GM18507 (cell line): ENCODE measurements at regions not wholly inside any gene's neighbourhood (a gene's known extent, or its start where the extent isn't known, plus 50 kb on each side); places are given as distances from the start of the nearest gene placed in this dataset.
"Not testable (repeated sequence)": the region's sequence is repeated elsewhere in the genome, so short reads cannot be mapped to it uniquely, and the experiment has no call there.

Experiments
- DNase-seq: peaks from one replicate; pipeline ENCODE4 v3.0.0; 2011; ENCODE audit warnings: low read depth; ENCODE audit not compliant: insufficient read length; ENCODE audit errors: extremely low spot score
- FAIRE-seq: peaks from 2 replicates; lab custom pipeline; 2011; peaks lifted over from hg19 to GRCh38; lab: Jason Lieb, UNC

DNA sequence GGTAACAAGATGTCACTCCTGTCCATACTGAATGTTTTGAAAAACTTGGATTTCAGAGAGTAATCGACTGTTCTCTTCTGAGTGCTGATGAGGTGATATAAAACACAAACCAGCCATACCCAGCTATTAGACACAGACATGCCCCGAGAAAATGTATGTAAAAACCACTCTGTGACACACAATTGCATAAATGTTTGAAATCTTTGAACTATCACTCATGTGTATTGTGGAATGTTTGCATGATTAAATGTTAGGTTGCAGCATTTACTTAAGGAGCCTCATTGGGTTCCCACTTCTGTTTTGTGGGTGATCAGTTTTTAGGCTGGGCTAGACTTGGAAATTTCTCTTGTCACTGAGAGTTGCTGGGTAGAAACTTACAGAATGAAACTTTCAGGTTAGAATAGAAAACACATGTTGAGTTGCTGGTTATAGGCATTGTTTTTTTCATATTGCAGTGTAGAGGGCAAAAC is 270.4 kb upstream of the B3GALT2 start:
- no peak for DNase-seq
- FAIRE-seq, result no peak

DNA sequence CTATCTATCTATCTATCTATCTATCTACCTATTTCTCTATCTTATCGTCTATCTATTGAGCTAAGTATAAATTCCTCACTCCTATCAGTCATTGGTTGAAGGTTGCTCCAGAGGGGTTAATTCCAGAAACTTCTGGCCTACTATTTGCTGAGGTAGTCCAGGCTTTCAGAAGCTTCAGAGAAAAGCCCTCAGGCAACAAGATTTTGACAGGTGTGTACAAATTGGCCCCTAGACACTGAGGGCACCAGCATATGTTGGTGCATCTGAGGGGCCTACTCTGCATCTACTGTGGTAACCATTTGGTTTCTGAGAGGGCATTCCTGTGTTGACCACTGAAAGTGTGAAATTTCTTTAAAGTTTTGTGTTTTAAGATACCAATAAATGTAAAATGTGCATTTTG is 265.2 kb upstream of the B3GALT2 start:
- DNase-seq (no peak), FAIRE-seq (no peak)

DNA sequence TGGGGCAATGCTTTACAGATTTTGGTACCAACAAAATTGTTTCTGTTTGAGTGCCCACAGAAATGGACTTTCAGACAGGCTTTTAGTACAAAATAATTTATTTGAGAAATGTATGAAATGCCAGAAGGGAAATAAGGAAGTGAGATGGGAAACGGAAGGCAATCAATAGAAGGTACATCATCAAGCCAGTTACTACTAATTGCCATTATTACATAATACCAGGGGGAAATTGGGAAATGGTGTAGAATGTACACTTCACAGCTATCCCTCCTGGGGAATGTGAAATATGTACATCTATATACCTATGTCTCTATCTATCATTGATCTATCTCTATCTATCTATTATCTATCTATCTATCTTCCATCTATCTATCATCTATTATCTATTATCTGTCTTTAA is 264.6 kb upstream of the B3GALT2 start:
- no peak for DNase-seq
- no peak for FAIRE-seq

- no peak for DNase-seq
- FAIRE-seq, result peak; percentile 66
Observed at GRCh38 chr1:193448682-193449461, 262.5 kb upstream of the B3GALT2 start.

DNA sequence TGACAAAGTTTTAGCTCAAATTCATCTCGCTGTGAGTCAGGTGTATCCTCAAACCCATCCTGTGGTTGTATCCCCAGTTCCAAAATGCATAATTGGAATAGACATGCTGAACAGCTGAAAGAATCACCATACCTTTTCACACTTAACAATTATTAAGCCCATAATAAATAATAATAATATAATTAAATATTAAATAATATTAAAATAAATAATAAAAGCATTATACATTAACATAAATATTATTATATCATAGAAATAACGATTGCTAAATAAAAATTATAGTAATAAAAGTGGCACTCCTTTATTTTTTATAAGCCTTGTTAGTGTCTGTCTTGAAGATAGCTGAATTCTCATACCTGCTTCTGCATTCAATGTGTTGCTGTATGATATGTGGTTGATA is 257.5 kb upstream of the B3GALT2 start:
- DNase-seq (no peak), FAIRE-seq (no peak)

- FAIRE-seq, result no peak
Observed at GRCh38 chr1:193438771-193439170, 252.4 kb upstream of the B3GALT2 start.

DNA sequence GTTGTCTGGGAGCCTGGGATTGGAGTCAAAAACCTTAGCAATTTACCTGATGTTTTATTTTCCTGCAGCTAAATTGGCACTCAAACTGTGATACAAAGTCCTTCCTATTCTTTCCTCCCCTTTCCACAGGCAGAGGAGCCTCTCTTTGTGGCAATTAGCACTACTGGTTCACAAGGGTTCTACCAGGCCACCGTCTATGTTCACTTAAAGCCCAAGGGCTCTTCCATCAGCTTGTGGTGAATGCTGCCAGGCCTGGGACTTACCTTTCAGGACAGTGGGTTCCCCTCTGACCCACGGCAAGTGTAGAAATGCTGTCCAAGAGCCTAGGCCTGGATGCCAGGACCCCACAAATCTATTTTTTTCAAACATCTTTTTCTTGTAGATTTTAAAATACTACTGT is 251.9 kb upstream of the B3GALT2 start:
- FAIRE-seq, result no peak
- DNase-seq, result no peak

More at GRCh38 chr1:193438771-193439170, 252.4 kb upstream of the B3GALT2 start:
- DNase-seq, result no peak

DNA sequence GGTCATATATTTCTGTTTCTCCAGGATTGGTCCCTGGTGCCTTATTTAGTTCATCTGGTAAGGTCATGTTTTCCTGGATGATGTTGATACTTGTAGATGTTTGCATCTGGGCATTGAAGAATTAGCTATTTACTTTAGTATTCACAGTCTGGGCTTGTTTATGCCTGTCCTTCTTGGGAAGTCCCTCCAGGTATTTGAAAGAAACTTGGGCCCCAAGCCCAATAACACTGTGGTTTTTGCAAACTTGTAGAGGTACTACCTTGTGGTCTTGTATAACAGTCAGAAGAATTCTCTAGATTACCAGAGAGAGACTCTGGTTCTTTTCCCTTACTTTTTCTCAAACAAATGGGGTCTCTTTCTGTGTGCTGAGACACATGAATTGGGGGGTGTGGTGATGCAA is 251.4 kb upstream of the B3GALT2 start:
- DNase-seq (no peak), FAIRE-seq (peak; percentile 72)

- DNase-seq, FAIRE-seq: not testable (repeated sequence)
Observed at GRCh38 chr1:193437333-193437732, 250.9 kb upstream of the B3GALT2 start.

DNA sequence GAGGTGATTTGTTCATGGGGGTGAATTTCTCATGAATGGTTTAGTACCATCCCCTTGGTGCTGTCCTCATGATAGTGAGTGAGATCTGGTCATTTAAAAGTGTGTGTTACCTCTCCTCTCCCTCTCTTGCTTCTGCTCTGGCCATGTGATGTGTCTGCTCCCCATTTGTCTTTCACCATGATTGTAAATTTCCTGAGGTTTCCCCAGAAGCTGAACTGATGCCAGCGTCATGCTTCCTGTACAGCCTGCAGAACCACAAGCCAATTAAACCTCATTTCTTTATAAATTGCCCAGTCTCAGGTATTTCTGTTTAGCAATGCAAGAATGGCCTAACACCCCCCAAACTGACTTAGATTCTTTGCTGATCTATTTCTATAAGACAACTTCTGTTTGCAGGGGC is 249.4 kb upstream of the B3GALT2 start:
- FAIRE-seq (no peak), DNase-seq (no peak)

DNA sequence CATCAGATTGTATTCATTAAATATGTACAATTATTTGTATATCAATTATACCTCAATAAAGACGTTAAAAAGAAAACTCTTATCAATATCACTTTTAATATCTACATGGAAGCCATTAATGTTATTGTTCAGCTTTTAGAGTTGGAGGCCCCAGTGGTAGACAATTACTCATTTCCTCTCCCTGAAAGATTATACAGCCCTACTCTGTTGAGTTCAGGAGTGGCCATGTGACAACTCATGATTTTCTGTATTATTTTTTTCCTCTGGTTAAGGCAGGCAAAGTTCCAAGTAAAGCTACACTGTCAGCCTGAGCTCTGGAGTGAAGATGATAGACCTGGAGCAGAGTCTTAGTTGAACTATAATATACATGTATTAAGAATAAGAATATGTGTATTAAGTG is 247.9 kb upstream of the B3GALT2 start:
- DNase-seq (no peak), FAIRE-seq (no peak)

DNA sequence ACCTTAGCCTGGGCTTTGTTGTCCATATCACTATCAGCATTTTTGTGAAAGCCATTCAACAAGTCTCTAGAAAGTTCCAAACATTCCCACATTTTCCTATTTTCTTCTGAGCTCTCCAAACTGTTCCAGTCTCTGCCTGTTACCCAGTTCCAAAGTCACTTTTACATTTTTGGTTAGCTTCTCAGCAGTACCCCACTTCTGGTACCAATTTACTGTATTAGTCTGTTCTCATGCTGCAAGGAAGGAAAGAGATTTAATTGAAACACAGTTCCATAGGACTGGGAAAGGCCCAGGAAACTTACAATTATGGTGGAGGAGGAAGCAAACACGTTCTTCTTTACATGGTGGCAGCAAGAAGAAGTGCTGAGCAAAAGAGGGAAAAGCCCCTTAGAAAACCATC is 247.2 kb upstream of the B3GALT2 start:
- FAIRE-seq (no peak), DNase-seq (no peak)

GRCh38 chr1:193432979-193433587 is 246.7 kb upstream of the B3GALT2 start:
- DNase-seq (no peak), FAIRE-seq (no peak)

- no peak for DNase-seq
- no peak for FAIRE-seq
Observed at GRCh38 chr1:193431265-193431977, 245.0 kb upstream of the B3GALT2 start.

DNA sequence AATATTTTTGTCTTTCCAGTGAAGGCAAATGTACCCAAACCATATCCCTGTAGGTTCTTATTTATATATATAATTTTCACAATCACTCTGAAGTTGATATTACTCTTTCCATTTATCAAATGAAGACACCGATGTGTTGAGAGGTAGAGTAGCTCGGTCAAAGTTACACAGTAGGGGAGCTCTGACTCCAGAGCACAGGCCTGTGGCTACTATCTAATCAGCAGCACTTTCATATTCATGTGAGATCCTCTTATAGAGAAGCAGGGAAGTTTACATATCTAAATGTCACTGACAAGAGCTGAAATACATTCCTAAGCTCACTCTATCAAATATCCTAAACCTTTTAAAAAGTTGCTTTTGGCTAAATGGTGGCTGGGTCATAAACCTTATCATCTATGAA is 241.1 kb upstream of the B3GALT2 start:
- FAIRE-seq, result no peak
- no peak for DNase-seq

- DNase-seq (no peak), FAIRE-seq (no peak)
Observed at GRCh38 chr1:193426061-193426460, 239.6 kb upstream of the B3GALT2 start.

GRCh38 chr1:193421487-193421886 is 235.1 kb upstream of the B3GALT2 start:
- no peak for FAIRE-seq
- no peak for DNase-seq

DNA sequence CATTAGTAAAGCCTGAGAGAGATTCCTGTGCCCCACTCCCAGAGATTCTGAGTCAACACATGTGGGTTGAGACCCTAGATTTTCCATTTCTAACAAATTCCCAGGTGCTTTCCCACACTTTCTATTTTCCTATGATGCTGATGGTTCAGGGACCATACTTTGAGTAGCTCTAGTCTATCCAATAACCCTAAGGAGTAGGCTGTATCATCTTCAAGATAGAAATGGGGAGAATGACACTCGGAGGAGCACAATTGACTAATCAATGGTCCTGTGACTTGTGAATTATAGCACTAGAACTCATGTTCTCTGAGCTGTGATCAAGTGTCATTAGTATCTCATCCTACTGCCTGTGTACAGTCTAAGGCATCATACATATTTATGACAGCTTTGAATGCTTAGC is 232.9 kb upstream of the B3GALT2 start:
- DNase-seq (no peak), FAIRE-seq (no peak)

DNA sequence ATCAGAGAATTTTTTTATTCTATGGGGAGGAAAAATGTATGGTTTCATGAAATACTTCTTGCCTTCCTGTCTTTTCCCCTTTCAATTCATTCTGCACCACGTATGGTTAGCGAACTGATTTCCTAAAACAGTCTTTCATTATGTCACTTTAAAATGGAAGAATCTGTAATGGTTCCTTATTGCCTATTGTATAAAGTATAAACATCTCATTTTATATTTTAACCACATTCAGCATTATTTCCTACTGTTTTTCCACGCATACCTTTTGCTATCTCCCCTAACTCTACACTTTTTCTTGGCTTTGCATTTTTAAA is 232.3 kb upstream of the B3GALT2 start:
- FAIRE-seq, result no peak
- no peak for DNase-seq

GRCh38 chr1:193417945-193418744 is 231.7 kb upstream of the B3GALT2 start:
- no peak for FAIRE-seq
- no peak for DNase-seq
